HepG2 (cell line): ENCODE measurements at regions not wholly inside any gene's neighbourhood (a gene's known extent, or its start where the extent isn't known, plus 50 kb on each side); places are given as distances from the start of the nearest gene placed in this dataset.

Experiments
- ATAC-seq: fragments of 200-7000 bp; cut with Tn5 transposase; 3 replicates; pipeline ENCODE4 v1.9.1; 2020; ENCODE audit warnings: mild to moderate bottlenecking, moderate library complexity
- BruUV-seq: library from RNA; stranded (reverse); fragments of 400-500 nt; replicated peaks from 2 replicates; lab custom pipeline; 2021; lab: Mats Ljungman, UMichigan
- CTCF ChIA-PET: fragments of 300-600 bp; formaldehyde crosslinking; extraction: SDS; loops from one replicate; lab custom pipeline; 2021; ENCODE audit warnings: low total read pairs, inconsistent platforms, low intra/inter-chr PET ratio; lab: Yijun Ruan, JAX
- POLR2A ChIA-PET: fragments of 350-600 bp; sonication (Branson Sonifier 250); formaldehyde crosslinking; loops from one replicate; lab custom pipeline; 2020; ENCODE audit warnings: antibody characterized with exemption, inconsistent platforms; lab: Yijun Ruan, JAX
- DNase-seq: peaks from one replicate; pipeline ENCODE4 v3.0.0-alpha.2; 2015; ENCODE audit warnings: low spot score
- FAIRE-seq: peaks from 3 replicates; lab custom pipeline; 2011; peaks lifted over from hg19 to GRCh38; lab: Jason Lieb, UNC
- H2AFZ ChIP-seq: one replicate; pipeline ENCODE4 v1.6.1; 2011; ENCODE audit warnings: low read length, inconsistent platforms
- H3K27ac ChIP-seq: fragments of 300-600 bp; 3 replicates; pipeline ENCODE4 v1.8.0; 2011; ENCODE audit warnings: mixed run types, mild to moderate bottlenecking, mixed read lengths, low read length, inconsistent platforms; ENCODE audit not compliant: insufficient read depth; ENCODE audit errors: extremely low read length
- H3K27me3 ChIP-seq, 2 experiments: fragments of 200-600 bp in 1 of 2; 2 replicates in 1 of 2; 3 replicates in 1 of 2; pipeline versions ENCODE4 v1.6.0 to v1.8.0; 2011; ENCODE audit warnings: low read length in 2 of 2, mild to moderate bottlenecking in 2 of 2, moderate library complexity in 2 of 2, inconsistent platforms in 1 of 2; ENCODE audit not compliant: insufficient read depth in 2 of 2, control insufficient read depth in 1 of 2
- H3K36me3 ChIP-seq, 2 experiments: fragments of 200-600 bp in 1 of 2; replicated peaks in 1 of 2; 2 replicates in 1 of 2; 3 replicates in 1 of 2; pipeline versions ENCODE4 v1.5.1 to v1.8.0; 2011; ENCODE audit warnings: low read length in 2 of 2, inconsistent platforms in 1 of 2; ENCODE audit not compliant: insufficient read depth in 2 of 2, control insufficient read depth in 1 of 2
- H3K4me1 ChIP-seq: 2 replicates; pipeline ENCODE4 v1.5.1; 2012; ENCODE audit warnings: low read length, inconsistent platforms; ENCODE audit not compliant: insufficient read depth
- H3K4me2 ChIP-seq: 2 replicates; pipeline ENCODE4 v1.6.0; 2011; ENCODE audit warnings: low read depth, low read length, inconsistent platforms
- H3K4me3 ChIP-seq, 3 experiments: fragments of 200-600 bp in 1 of 3; sonication (generic), shearing (Covaris generic) in 1 of 3; replicated peaks in 1 of 3; 2 replicates each; pipeline ENCODE4 v1.5.1; 2011 to 2016; ENCODE audit warnings: low read length in 3 of 3, inconsistent platforms in 2 of 3, low read depth in 2 of 3, mild to moderate bottlenecking in 2 of 3, control low read depth in 1 of 3, mixed read lengths in 1 of 3; ENCODE audit not compliant: insufficient read depth in 1 of 3
- H3K79me2 ChIP-seq: one replicate; pipeline ENCODE4 v1.6.1; 2011; ENCODE audit warnings: low read length, inconsistent platforms; ENCODE audit not compliant: insufficient read depth
- H3K9ac ChIP-seq: 2 replicates; pipeline ENCODE4 v1.6.0; 2011; ENCODE audit warnings: mild to moderate bottlenecking, low read depth, low read length, inconsistent platforms; ENCODE audit not compliant: insufficient read depth
- H3K9me3 ChIP-seq: 2 replicates; pipeline ENCODE4 v1.5.1; 2012; ENCODE audit warnings: mild to moderate bottlenecking, low read length
- H4K20me1 ChIP-seq: 2 replicates; pipeline ENCODE4 v1.6.0; 2011; ENCODE audit warnings: inconsistent platforms, mild to moderate bottlenecking, low read length, moderate library complexity; ENCODE audit not compliant: insufficient read depth
- HIC2 ChIP-seq: sonication (generic); formaldehyde crosslinking; IDR thresholded peaks from 2 replicates; pipeline ENCODE4 v1.9.0; 2022; ENCODE audit warnings: low read depth, missing genetic modification reagents
- MED8 ChIP-seq: sonication (generic); formaldehyde crosslinking; IDR thresholded peaks from 2 replicates; pipeline ENCODE4 v1.8.1; 2023; ENCODE audit warnings: mild to moderate bottlenecking, missing genetic modification reagents; ENCODE audit not compliant: insufficient replicate concordance
- NR2F1 ChIP-seq, 2 experiments: fragments of 450-650 bp in 1 of 2; formaldehyde crosslinking in 1 of 2; IDR thresholded peaks; 2 replicates each; pipeline versions ENCODE4 v1.5.0 to v1.6.1; 2016 to 2020; ENCODE audit warnings: mild to moderate bottlenecking in 1 of 2, missing compliant biosample characterization in 1 of 2, missing genetic modification reagents in 1 of 2, moderate library complexity in 1 of 2
- RAD51 ChIP-seq: fragments of 450-650 bp; IDR thresholded peaks from 2 replicates; pipeline ENCODE4 v1.6.1; 2016; ENCODE audit warnings: borderline replicate concordance
- SRF ChIP-seq: IDR thresholded peaks from 2 replicates; pipeline ENCODE4 v1.6.1; 2011; ENCODE audit warnings: mild to moderate bottlenecking, low read depth, low read length, moderate library complexity
- ZNF280D ChIP-seq: sonication (generic); formaldehyde crosslinking; IDR thresholded peaks from 2 replicates; pipeline ENCODE4 v1.5.1; 2020; ENCODE audit warnings: mild to moderate bottlenecking, missing genetic modification reagents
- ZNF839 ChIP-seq: sonication (generic); formaldehyde crosslinking; IDR thresholded peaks from 2 replicates; pipeline ENCODE4 v1.4.0; 2020; ENCODE audit warnings: missing genetic modification reagents, mild to moderate bottlenecking, borderline replicate concordance
- WGBS: methylation state at CpG from one replicate; pipeline ENCODE4 v1.1.6; 2017; ENCODE audit warnings: low lambda C conversion rate; 5-methylcytosine and 5-hydroxymethylcytosine counted together
- in situ Hi-C: cut with HindIII; loops from 2 replicates; pipeline ENCODE4 v1.10.0; 2017; ENCODE audit warnings: low pct_unique_long_range_greater_than_20kb; ENCODE audit not compliant: extremely low pct_ligation_motif_present
- intact Hi-C: fragments of 100-400 bp; cut with micrococcal nuclease; formaldehyde crosslinking; loops from one replicate; pipeline ENCODE4 v1.10.0; 2022; ENCODE audit not compliant: unreplicated experiment

GRCh38 chr2:133740500-133740899 lies 172.2 kb upstream of the NCKAP5 start:
- TF ChIP-seq HIC2 (CRISPR knock-in tag) (no peak), SRF (no peak), NR2F1 (CRISPR knock-in tag; IDR thresholded peaks at IDR 0.05) (no peak)
- in situ Hi-C loops (no loop called here), intact Hi-C loops (no loop called here)
- ChIA-PET POLR2A (no interaction called here), CTCF (no interaction called here)
- Histone ChIP-seq H3K9ac (no peak overlapping the region), H3K4me2 (no peak overlapping the region), H3K9me3 (no peaks in the 10 kb centered on the region), H2AFZ (no peak overlapping the region), H3K79me2 (no peaks in the 10 kb centered on the region), H3K27ac (no peak overlapping the region), H3K27me3 (no peaks in the 10 kb centered on the region; a peak in 1 of 5 replicates), H3K4me3 (no peak overlapping the region), H3K36me3 (no peaks in the 10 kb centered on the region), H4K20me1 (no peaks in the 10 kb centered on the region), H3K4me1 (no peaks in the 10 kb centered on the region)
- ATAC-seq (no peak), FAIRE-seq (no peak), DNase-seq (no peak)
- 8% methylated on average over 1 of the region's 1 CpG for WGBS
- BruUV-seq = no TSS peak

GRCh38 chr2:133748007-133748700 lies 179.9 kb upstream of the NCKAP5 start:
- no peaks in the 10 kb centered on the region for H3K79me2 ChIP-seq
- H3K4me1 ChIP-seq = no peaks in the 10 kb centered on the region
- intact Hi-C loops = no loop called here
- ATAC-seq = no peak
- BruUV-seq = no TSS peak
- no peaks in the 10 kb centered on the region for H3K9me3 ChIP-seq
- POLR2A ChIA-PET = no interaction called here
- H3K36me3 ChIP-seq = no peaks in the 10 kb centered on the region
- no peak for DNase-seq
- H3K9ac ChIP-seq = no peak overlapping the region
- 31% methylated on average over 3 of the region's 3 CpGs for WGBS
- in situ Hi-C loops = no loop called here
- no peak overlapping the region for H3K27ac ChIP-seq
- H3K27me3 ChIP-seq = no peaks in the 10 kb centered on the region
- H4K20me1 ChIP-seq = no peaks in the 10 kb centered on the region
- CTCF ChIA-PET = no interaction called here
- no peak overlapping the region for H3K4me3 ChIP-seq
- H2AFZ ChIP-seq = no peak overlapping the region
- H3K4me2 ChIP-seq = no peak overlapping the region
- TF ChIP-seq ZNF839 (CRISPR knock-in tag) (no peak), ZNF280D (CRISPR knock-in tag) (no peak), RAD51 (no peak), MED8 (CRISPR knock-in tag) (no peak)
- TF ChIP-seq, all 625 proteins: peak for 0
- FAIRE-seq = no peak
